ENCODE measurements at regions not wholly inside any gene's neighbourhood (a gene's known extent, or its start where the extent isn't known, plus 50 kb on each side); places are given as distances from the start of the nearest gene placed in this dataset.
"Not testable (repeated sequence)": the region's sequence is repeated elsewhere in the genome, so short reads cannot be mapped to it uniquely, and the experiment has no call there.

DNA sequence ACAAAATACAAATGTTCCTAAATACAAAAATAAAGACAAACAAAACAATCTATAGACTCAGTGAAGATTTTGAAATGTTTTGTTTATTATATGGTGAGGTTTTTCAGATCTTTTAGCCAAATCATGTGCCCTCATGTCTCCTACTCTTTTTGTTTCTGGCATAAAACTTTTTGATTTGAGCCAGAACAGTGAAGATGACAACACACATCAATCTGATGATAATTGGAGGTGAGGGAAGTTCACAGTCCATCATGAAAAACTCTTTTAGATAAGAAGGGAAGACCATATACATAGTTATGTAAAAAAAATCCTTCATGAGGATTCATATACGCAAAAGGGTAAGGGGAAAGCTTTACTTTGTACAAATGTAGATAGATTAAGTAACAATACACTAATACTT is 75.1 kb upstream of the OSBPL11 start:
- no peak overlapping the region for H3K4me3 ChIP-seq (ENCODE audit: low read length)
- TF ChIP-seq, protein P1, sequence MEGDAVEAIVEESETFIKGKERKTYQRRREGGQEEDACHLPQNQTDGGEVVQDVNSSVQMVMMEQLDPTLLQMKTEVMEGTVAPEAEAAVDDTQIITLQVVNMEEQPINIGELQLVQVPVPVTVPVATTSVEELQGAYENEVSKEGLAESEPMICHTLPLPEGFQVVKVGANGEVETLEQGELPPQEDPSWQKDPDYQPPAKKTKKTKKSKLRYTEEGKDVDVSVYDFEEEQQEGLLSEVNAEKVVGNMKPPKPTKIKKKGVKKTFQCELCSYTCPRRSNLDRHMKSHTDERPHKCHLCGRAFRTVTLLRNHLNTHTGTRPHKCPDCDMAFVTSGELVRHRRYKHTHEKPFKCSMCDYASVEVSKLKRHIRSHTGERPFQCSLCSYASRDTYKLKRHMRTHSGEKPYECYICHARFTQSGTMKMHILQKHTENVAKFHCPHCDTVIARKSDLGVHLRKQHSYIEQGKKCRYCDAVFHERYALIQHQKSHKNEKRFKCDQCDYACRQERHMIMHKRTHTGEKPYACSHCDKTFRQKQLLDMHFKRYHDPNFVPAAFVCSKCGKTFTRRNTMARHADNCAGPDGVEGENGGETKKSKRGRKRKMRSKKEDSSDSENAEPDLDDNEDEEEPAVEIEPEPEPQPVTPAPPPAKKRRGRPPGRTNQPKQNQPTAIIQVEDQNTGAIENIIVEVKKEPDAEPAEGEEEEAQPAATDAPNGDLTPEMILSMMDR (IDR thresholded peaks at IDR 0.05; ENCODE audit: insufficient read depth, low read depth, low read length, missing control alignments) = no peak
- DNase-seq (ENCODE audit: low read depth) = no peak

DNA sequence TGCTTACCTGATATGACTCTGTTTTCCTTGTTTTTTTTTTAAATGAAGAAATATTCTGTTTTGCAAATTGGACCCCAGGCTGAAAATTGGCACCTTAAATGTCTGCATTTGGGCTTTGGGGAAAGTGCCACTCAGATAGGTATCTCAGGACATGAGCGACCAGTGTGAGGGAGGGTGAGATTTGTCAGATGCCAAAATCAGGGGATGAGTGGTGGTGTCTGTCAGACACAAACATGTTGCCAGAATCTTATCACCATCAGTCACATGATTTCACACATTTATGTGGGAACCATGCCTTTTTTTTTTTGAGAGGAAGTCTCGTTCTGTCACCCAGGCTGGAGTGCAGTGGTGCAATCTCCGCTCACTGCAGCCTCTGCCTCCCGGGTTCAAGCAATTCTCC is 75.6 kb upstream of the OSBPL11 start:
- no peak overlapping the region for H3K4me3 ChIP-seq (ENCODE audit: low read length)
- TF ChIP-seq, protein P1 (IDR thresholded peaks at IDR 0.05; ENCODE audit: insufficient read depth, low read depth, low read length, missing control alignments) = no peak
- no peak for DNase-seq (ENCODE audit: low read depth)

DNA sequence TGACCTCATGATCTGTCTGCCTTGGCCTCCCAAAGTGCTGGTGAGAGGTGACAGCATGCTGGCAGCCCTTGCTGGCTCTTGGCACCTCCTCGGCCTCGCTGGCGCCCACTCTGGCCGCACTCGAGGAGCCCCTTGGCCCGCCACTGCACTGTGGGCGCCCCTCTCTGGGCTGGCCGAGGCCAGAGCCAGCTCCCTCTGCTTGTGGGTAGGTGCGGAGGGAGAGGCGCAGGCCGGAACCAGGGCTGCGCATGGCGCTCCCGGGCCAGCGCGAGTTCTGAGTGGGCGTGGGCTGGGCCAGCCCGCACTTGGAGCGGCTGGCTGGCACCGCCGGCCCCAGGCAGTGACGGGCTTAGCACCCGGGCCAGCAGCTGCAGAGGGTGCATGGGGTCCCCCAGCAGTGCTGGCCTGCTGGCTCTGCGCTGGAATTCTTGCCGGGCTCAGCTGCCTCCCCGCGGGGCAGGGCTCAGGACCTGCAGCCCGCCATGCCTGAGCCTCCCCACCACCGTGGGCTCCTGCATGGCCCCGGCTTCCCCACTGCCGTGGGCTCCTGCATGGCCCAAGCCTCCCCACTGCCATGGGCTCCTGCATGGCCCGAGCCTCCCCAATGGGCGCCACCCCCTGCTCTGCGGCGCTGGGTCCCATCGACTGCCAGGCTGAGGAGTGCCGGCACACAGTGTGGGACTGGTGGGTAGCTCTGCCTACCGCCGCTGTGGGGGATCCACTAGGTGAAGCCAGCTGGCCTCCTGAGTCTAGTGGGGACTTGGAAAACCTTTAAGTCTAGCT is 76.4 kb upstream of the OSBPL11 start:
- no peak for DNase-seq (ENCODE audit: low read depth)
- TF ChIP-seq, protein P1 (IDR thresholded peaks at IDR 0.05; ENCODE audit: insufficient read depth, low read depth, low read length, missing control alignments) = no peak
- H3K4me3 ChIP-seq (ENCODE audit: low read length) = no peak overlapping the region

DNA sequence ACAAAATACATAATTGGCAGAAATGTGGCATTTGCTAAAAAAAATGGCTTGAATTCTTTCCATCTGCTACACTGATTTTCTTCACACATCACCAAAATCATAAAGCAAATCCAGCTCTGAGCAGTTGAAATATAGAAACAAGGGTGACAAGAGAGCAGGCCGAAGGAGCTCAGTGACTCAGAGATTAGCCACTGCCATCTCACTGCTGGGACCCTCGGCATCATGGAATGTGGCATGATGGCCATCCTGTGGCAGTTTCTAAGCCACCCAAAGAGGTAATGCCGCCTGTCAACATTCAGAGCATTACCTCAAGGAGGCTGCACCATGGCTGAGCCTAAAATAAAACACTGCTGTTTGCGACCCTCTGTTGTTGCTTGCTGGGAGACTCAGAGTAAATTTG is 80.5 kb upstream of the OSBPL11 start:
- TF ChIP-seq, protein P1 (IDR thresholded peaks at IDR 0.05; ENCODE audit: insufficient read depth, low read depth, low read length, missing control alignments) = no peak
- DNase-seq (ENCODE audit: low read depth) = no peak
- no peak overlapping the region for H3K4me3 ChIP-seq (ENCODE audit: low read length)

DNA sequence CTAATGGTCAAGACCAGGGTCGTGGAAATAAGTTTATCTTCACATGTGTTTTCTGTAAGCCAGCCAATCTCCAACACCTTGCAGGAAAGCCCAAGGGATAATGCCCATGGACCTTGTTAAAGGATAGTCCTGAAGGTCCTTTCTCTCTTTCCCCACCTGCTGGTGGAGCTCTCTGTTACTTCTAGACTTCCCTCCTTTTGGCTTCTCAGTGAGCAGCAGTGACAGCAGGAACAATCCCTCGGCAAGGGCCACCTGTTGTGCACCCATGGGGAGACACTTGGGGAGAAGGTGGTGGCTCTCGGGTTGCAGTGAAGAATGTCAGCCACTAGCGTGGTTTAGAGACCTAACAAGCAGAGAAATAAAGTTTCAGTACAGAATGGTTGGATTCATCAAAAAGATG is 84.0 kb upstream of the OSBPL11 start:
- no peak for DNase-seq (ENCODE audit: low read depth)
- H3K4me3 ChIP-seq (ENCODE audit: low read length) = no peak overlapping the region
- TF ChIP-seq, protein P1 (IDR thresholded peaks at IDR 0.05; ENCODE audit: insufficient read depth, low read depth, low read length, missing control alignments) = peak; percentile 17

DNA sequence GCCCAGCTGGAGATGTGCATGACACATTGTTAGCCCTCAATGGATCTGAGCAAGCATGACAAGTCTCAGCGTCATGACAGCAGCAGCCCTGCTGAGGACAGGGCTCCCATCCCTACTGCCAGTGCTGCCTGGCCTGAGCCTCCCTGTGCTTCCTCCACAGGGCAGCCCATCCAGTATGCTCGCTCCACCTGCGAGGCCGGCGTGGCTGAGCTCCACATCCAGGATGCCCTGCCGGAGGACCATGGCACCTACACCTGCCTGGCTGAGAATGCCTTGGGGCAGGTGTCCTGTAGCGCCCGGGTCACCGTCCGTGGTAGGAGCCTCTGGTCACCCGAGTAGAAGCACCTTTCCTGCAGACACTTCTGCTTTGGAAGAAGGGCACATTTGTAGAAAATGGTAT is 85.8 kb upstream of the OSBPL11 start:
- TF ChIP-seq, protein P1 (IDR thresholded peaks at IDR 0.05; ENCODE audit: insufficient read depth, low read depth, low read length, missing control alignments) = no peak
- no peak for DNase-seq (ENCODE audit: low read depth)

DNA sequence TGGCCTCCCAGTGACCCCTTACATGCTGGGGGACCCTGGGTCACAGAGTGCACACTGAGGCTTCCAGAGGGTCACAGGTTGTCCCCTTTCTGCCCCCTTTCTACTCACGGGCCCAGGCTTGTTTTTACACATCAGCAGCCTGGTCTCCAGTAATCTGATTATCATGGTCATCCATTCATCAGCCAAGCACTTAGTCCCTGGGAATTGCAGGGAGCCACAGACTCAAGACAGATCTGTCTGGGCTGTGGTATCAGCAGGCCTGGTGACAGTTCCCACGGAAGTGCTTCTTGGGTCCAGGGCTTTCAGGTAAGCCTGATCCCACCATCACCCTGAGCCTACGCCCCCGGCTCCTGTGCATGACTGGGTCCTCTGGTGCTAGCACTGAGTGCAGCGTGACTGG is 86.6 kb upstream of the OSBPL11 start:
- not testable (repeated sequence) for DNase-seq (ENCODE audit: low read depth); H3K4me3 ChIP-seq (ENCODE audit: low read length)

More for the DNA sequence above, 85.8 kb upstream of the OSBPL11 start:
- H3K4me3 ChIP-seq (ENCODE audit: low read length) = no peak overlapping the region

DNA sequence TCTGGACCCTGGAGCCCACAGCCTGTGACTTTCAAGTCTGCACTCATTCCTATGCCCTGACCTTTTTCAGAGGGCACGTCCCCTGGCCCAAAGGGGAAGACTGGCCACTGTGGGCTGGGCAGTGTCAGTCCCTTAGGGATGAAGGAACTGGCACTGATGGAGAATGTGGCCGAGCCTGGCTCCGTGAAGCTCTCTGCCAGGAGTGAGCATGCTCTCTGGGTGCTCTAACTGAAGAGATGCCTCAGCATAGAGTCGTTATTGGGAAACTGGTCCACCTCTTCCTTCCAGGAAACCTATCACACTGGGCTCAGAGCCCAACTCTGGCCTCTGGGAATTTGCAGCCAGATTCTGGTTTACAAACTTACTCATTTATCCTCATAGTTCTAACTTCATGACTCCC is 87.3 kb upstream of the OSBPL11 start:
- not testable (repeated sequence) for H3K4me3 ChIP-seq (ENCODE audit: low read length)
- peak; percentile 40 for DNase-seq (ENCODE audit: low read depth)

All from epithelial cell of esophagus (primary cell).